Endothelial cell of umbilical vein (primary cell): ENCODE measurements at regions not wholly inside any gene's neighbourhood (a gene's known extent, or its start where the extent isn't known, plus 50 kb on each side); places are given as distances from the start of the nearest gene placed in this dataset.

ENCODE experiments used
- BruUV-seq: library from RNA; stranded (reverse); fragments of 400-500 nt; replicated peaks from 2 replicates; lab custom pipeline; 2021; lab: Mats Ljungman, UMichigan
- CTCF ChIA-PET: fragments of 300-600, 350-600 bp; sonication (Branson Sonifier 250); formaldehyde crosslinking; loops from one replicate; lab custom pipeline; 2021; ENCODE audit warnings: antibody characterized with exemption, inconsistent platforms; lab: Charles Lee
- POLR2A ChIA-PET: fragments of 300-600, 350-600 bp; sonication (Branson Sonifier 250); formaldehyde crosslinking; loops from one replicate; lab custom pipeline; 2021; ENCODE audit warnings: antibody characterized with exemption, inconsistent platforms; lab: Charles Lee
- DNase-seq: peaks from one replicate; pipeline ENCODE4 v3.0.0-alpha.2; 2011; ENCODE audit warnings: low read depth, low spot score
- FAIRE-seq: peaks from 2 replicates; lab custom pipeline; 2011; peaks lifted over from hg19 to GRCh38; lab: Jason Lieb, UNC
- H2AFZ ChIP-seq: 2 replicates; pipeline ENCODE4 v1.6.0; 2012; ENCODE audit warnings: low read depth, low read length, control low read depth, inconsistent platforms
- H3K27ac ChIP-seq: 2 replicates; pipeline ENCODE4 v1.5.1; 2011; ENCODE audit warnings: low read depth, mild to moderate bottlenecking, control low read depth, low read length, moderate library complexity; ENCODE audit not compliant: insufficient read depth
- H3K27me3 ChIP-seq, 2 experiments: 2 replicates each; pipeline versions ENCODE4 v1.6.0 to v1.6.1; 2011; ENCODE audit warnings: low read length in 2 of 2, mixed read lengths in 1 of 2; ENCODE audit not compliant: control insufficient read depth in 2 of 2, insufficient read depth in 2 of 2
- H3K36me3 ChIP-seq, 2 experiments: 2 replicates in 1 of 2; 3 replicates in 1 of 2; pipeline ENCODE4 v1.5.1; 2011; ENCODE audit warnings: low read length in 2 of 2, mild to moderate bottlenecking in 1 of 2, moderate library complexity in 1 of 2; ENCODE audit not compliant: control insufficient read depth in 2 of 2, insufficient read depth in 2 of 2; ENCODE audit errors: extremely low read depth in 1 of 2
- H3K4me1 ChIP-seq: 3 replicates; pipeline ENCODE4 v1.5.1; 2011; ENCODE audit warnings: mild to moderate bottlenecking, low read length; ENCODE audit not compliant: control insufficient read depth, insufficient read depth; ENCODE audit errors: extremely low read depth
- H3K4me2 ChIP-seq: 2 replicates; pipeline ENCODE4 v1.6.1; 2011; ENCODE audit warnings: low read length, control low read depth, mixed read lengths; ENCODE audit not compliant: insufficient read depth
- H3K4me3 ChIP-seq, 3 experiments: fragments of 200-600 bp in 1 of 3; sonication (generic), shearing (Covaris generic) in 1 of 3; replicated peaks in 1 of 3; 2 replicates each; pipeline ENCODE4 v1.5.1; 2011 to 2016; ENCODE audit warnings: control low read depth in 3 of 3, low read length in 3 of 3, mild to moderate bottlenecking in 2 of 3, inconsistent platforms in 1 of 3, low read depth in 1 of 3, moderate library complexity in 1 of 3; ENCODE audit not compliant: insufficient read depth in 1 of 3
- H3K79me2 ChIP-seq: 2 replicates; pipeline ENCODE4 v1.6.0; 2012; ENCODE audit warnings: low read length, inconsistent platforms; ENCODE audit not compliant: control insufficient read depth, insufficient read depth
- H3K9ac ChIP-seq: replicated peaks from 2 replicates; pipeline ENCODE3; 2011; ENCODE audit warnings: low read length, control low read depth; ENCODE audit not compliant: insufficient read depth; ENCODE audit errors: extremely low read depth
- H3K9me1 ChIP-seq: replicated peaks from 3 replicates; pipeline ENCODE4 v1.6.0; 2011; ENCODE audit warnings: mild to moderate bottlenecking, low read length; ENCODE audit not compliant: control insufficient read depth, insufficient read depth; ENCODE audit errors: extremely low read depth
- H3K9me3 ChIP-seq: replicated peaks from 2 replicates; pipeline ENCODE4 v1.5.1; 2012; ENCODE audit warnings: low read length, inconsistent platforms; ENCODE audit not compliant: control insufficient read depth, insufficient read depth
- H4K20me1 ChIP-seq: replicated peaks from 2 replicates; pipeline ENCODE3; 2011; ENCODE audit warnings: mild to moderate bottlenecking, low read length; ENCODE audit not compliant: control insufficient read depth, insufficient read depth; ENCODE audit errors: extremely low read depth
- CTCF ChIP-seq, 2 donors: IDR thresholded peaks; 1 replicate in 1 of 2; 2 replicates in 1 of 2; pipeline ENCODE4 v1.5.1; 2011; ENCODE audit warnings: low read length in 2 of 2, mild to moderate bottlenecking in 2 of 2, moderate library complexity in 2 of 2, control low read depth in 1 of 2, inconsistent platforms in 1 of 2, low read depth in 1 of 2; ENCODE audit not compliant: insufficient read depth in 1 of 2; ENCODE audit errors: extremely low read depth in 1 of 2
- EZH2 ChIP-seq: IDR thresholded peaks from 2 replicates; pipeline ENCODE4 v1.6.1; 2012; ENCODE audit warnings: borderline replicate concordance, low read depth, mild to moderate bottlenecking, moderate library complexity, low read length, inconsistent platforms; ENCODE audit not compliant: severe bottlenecking
- FOS ChIP-seq: IDR thresholded peaks from 2 replicates; pipeline ENCODE4 v1.6.1; 2011; ENCODE audit warnings: mild to moderate bottlenecking, low read length, moderate library complexity, borderline replicate concordance; ENCODE audit not compliant: insufficient read depth
- GATA2 ChIP-seq: IDR thresholded peaks from 2 replicates; pipeline ENCODE4 v1.7.0; 2011; ENCODE audit warnings: low read depth, mild to moderate bottlenecking, moderate library complexity, mixed read lengths, low read length; ENCODE audit not compliant: insufficient read length, insufficient read depth
- JUN ChIP-seq: IDR thresholded peaks from 2 replicates; pipeline ENCODE4 v1.6.1; 2011; ENCODE audit warnings: borderline replicate concordance, low read depth; ENCODE audit not compliant: insufficient read length, insufficient read depth
- MYC ChIP-seq: IDR thresholded peaks from one replicate; pipeline ENCODE4 v1.6.1; 2011; ENCODE audit warnings: mild to moderate bottlenecking, low read depth, low read length
- POLR2A ChIP-seq: IDR thresholded peaks from 2 replicates; pipeline ENCODE4 v1.6.1; 2012; ENCODE audit warnings: low read depth, mild to moderate bottlenecking, control low read depth, low read length
- POLR2AphosphoS5 ChIP-seq: IDR thresholded peaks from 2 replicates; pipeline ENCODE4 v1.6.1; 2012; ENCODE audit warnings: low read depth, mild to moderate bottlenecking, control low read depth, low read length, moderate library complexity; ENCODE audit not compliant: insufficient read depth
- dilution Hi-C: fragments of 300-500 bp; cut with MboI; formaldehyde crosslinking; loops from one replicate; pipeline ENCODE4 v1.15.0; 2019; ENCODE audit warnings: low sequenced_read_pairs; ENCODE audit not compliant: extremely low pct_ligation_motif_present
- intact Hi-C: fragments of 100-400 bp; cut with micrococcal nuclease; formaldehyde crosslinking; loops from one replicate; pipeline ENCODE4 v1.10.0; 2022
- TF ChIP-seq, protein P1 (sequence below): IDR thresholded peaks from 2 replicates; pipeline ENCODE4 v1.6.1; 2011; ENCODE audit not compliant: insufficient read depth, insufficient read length

- no peak overlapping the region for H3K4me2 ChIP-seq
- H3K9ac ChIP-seq: no peak overlapping the region
- no peak for FAIRE-seq
- H3K4me3 ChIP-seq: no peak overlapping the region
- H3K36me3 ChIP-seq: no peaks in the 10 kb centered on the region
- no peaks in the 10 kb centered on the region for H3K27me3 ChIP-seq
- H3K27ac ChIP-seq: no peak overlapping the region
- H2AFZ ChIP-seq: no peak overlapping the region
- dilution Hi-C loops (no loop called here), intact Hi-C loops (no loop called here)
- POLR2A ChIA-PET: no interaction called here
- DNase-seq: no peak
- CTCF ChIA-PET: no interaction called here
- H3K9me3 ChIP-seq: no peaks in the 10 kb centered on the region
- no peaks in the 10 kb centered on the region for H3K79me2 ChIP-seq
- H3K9me1 ChIP-seq: no peaks in the 10 kb centered on the region
- no peaks in the 10 kb centered on the region for H3K4me1 ChIP-seq
- no TSS peak for BruUV-seq
- no peaks in the 10 kb centered on the region for H4K20me1 ChIP-seq
- TF ChIP-seq EZH2 (no peak), CTCF (IDR thresholded peaks at IDR 0.05; ENCODE audit: extremely low read depth in 1 of 2, insufficient read depth in 1 of 2, low read depth in 1 of 2, low read length in 2 of 2) (no peak), FOS (no peak), MYC (no peak), GATA2 (no peak), POLR2A (no peak), JUN (no peak), POLR2AphosphoS5 (no peak)
- TF ChIP-seq, protein P1, sequence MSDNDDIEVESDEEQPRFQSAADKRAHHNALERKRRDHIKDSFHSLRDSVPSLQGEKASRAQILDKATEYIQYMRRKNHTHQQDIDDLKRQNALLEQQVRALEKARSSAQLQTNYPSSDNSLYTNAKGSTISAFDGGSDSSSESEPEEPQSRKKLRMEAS: no peak
These were observed 521.3 kb upstream of the ZFP42 start for GRCh38 chr4:187474238-187474637.
